ENCODE measurements at regions not wholly inside any gene's neighbourhood (a gene's known extent, or its start where the extent isn't known, plus 50 kb on each side); places are given as distances from the start of the nearest gene placed in this dataset.

GRCh38 chr2:111616651-111617218 lies 267.3 kb downstream of the ANAPC1 start:
- no peak for TF ChIP-seq CTCF (conservative IDR thresholded peaks at IDR 0.05; ENCODE audit: low read length)
- TF ChIP-seq EZH2phosphoT487 (IDR thresholded peaks at IDR 0.05; ENCODE audit: borderline replicate concordance, low read depth, low read length): no peak
